ENCODE measurements at regions not wholly inside any gene's neighbourhood (a gene's known extent, or its start where the extent isn't known, plus 50 kb on each side); places are given as distances from the start of the nearest gene placed in this dataset.

DNA sequence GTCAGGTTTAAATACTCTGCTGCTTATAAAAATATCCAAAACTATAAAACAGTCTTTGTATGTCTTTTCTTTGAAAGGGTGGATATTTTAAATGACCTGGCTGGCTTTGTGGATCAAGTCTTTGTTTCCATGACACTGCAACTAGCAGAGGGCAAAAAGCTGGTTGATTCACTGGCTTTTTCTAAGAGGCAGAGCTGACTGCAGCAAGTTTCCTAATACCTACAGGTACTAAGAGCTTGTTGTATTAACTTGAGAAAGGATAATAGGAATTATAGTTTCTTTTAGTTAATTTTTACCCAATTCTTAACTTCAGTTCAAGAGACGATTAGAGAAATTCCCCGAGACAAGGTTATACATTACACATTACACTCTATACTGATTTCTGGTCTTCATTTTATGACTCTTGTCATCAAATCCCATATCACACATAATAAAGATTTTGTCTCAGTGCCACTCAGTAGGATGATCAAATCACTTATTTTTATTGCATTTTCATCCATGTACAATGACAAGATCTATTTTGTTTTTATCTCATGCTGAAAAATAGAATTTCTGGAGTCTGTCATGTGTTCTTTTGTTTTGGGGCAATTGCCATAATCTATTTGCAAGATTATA lies 120.1 kb upstream of the RIMS1 start:
- peaks cover 87% of the 10 kb centered on the region for H3K27me3 Mint-ChIP-seq (ENCODE audit: insufficient read depth, unreplicated experiment)
- BruUV-seq (replicated peaks): no TSS peak

GRCh38 chr6:71766796-71767195 lies 119.6 kb upstream of the RIMS1 start:
- no peak overlapping the region for H3K4me3 Mint-ChIP-seq (ENCODE audit: unreplicated experiment)
- H3K27ac Mint-ChIP-seq (ENCODE audit: low read depth, unreplicated experiment): no peak overlapping the region
- peaks cover 91% of the 10 kb centered on the region for H3K27me3 Mint-ChIP-seq (ENCODE audit: insufficient read depth, unreplicated experiment)
- DNase-seq (ENCODE audit: unreplicated experiment): no peak
- TF ChIP-seq CTCF (IDR thresholded peaks at IDR 0.05; ENCODE audit: unreplicated experiment): no peak
- BruUV-seq (replicated peaks): no TSS peak
- CTCF ChIA-PET: no interaction called here
- POLR2A ChIA-PET: no interaction called here
- H3K4me1 Mint-ChIP-seq (ENCODE audit: insufficient read depth, unreplicated experiment): no peaks in the 10 kb centered on the region
- intact Hi-C loops (cut with micrococcal nuclease): no loop called here
- no peaks in the 10 kb centered on the region for H3K36me3 Mint-ChIP-seq (ENCODE audit: insufficient read depth, unreplicated experiment)
- no peaks in the 10 kb centered on the region for H3K9me3 Mint-ChIP-seq (ENCODE audit: unreplicated experiment)

More for the DNA sequence above, 120.1 kb upstream of the RIMS1 start:
- intact Hi-C loops (cut with micrococcal nuclease): no loop called here
- no peak for DNase-seq (ENCODE audit: unreplicated experiment)
- CTCF ChIA-PET: no interaction called here
- H3K9me3 Mint-ChIP-seq (ENCODE audit: unreplicated experiment): no peaks in the 10 kb centered on the region
- TF ChIP-seq CTCF (IDR thresholded peaks at IDR 0.05; ENCODE audit: unreplicated experiment): no peak
- H3K27ac Mint-ChIP-seq (ENCODE audit: low read depth, unreplicated experiment): no peak overlapping the region
- H3K4me3 Mint-ChIP-seq (ENCODE audit: unreplicated experiment): no peak overlapping the region
- POLR2A ChIA-PET: no interaction called here
- no peaks in the 10 kb centered on the region for H3K4me1 Mint-ChIP-seq (ENCODE audit: insufficient read depth, unreplicated experiment)
- H3K36me3 Mint-ChIP-seq (ENCODE audit: insufficient read depth, unreplicated experiment): no peaks in the 10 kb centered on the region

DNA sequence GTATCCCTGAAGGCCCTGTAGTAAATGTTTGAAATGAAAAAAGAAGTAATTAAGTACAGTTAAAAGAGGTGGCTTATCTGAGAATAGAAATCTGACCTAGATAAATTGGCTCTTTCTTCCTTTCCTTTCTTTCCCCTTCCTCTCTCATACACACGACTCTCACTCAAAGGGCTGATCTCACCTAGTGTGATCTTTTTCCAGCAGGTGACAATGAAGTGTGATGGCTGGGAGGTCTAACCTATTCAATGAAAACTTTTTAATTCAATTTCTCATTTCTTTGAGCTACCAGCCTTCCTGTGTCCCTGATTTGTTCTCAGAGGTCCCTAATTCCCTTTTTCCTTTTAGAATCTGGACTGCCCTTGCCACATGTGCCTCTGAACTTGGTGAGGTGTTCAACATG lies 118.0 kb upstream of the RIMS1 start:
- BruUV-seq (replicated peaks): no TSS peak
- no peaks in the 10 kb centered on the region for H3K36me3 Mint-ChIP-seq (ENCODE audit: insufficient read depth, unreplicated experiment)
- peaks cover 86% of the 10 kb centered on the region for H3K27me3 Mint-ChIP-seq (ENCODE audit: insufficient read depth, unreplicated experiment)
- no peak overlapping the region for H3K27ac Mint-ChIP-seq (ENCODE audit: low read depth, unreplicated experiment)
- no peak for TF ChIP-seq CTCF (IDR thresholded peaks at IDR 0.05; ENCODE audit: unreplicated experiment)
- H3K4me3 Mint-ChIP-seq (ENCODE audit: unreplicated experiment): no peak overlapping the region
- no peaks in the 10 kb centered on the region for H3K4me1 Mint-ChIP-seq (ENCODE audit: insufficient read depth, unreplicated experiment)
- POLR2A ChIA-PET: no interaction called here
- H3K9me3 Mint-ChIP-seq (ENCODE audit: unreplicated experiment): no peaks in the 10 kb centered on the region
- DNase-seq (ENCODE audit: unreplicated experiment): no peak
- intact Hi-C loops (cut with micrococcal nuclease): no loop called here
- CTCF ChIA-PET: interaction anchor here (0.5 to 0.6 kb wide), 2 partner anchors 1493 to 1720 kb away, joined by 3 read pairs; no protein-coding TSS in a partner anchor

DNA sequence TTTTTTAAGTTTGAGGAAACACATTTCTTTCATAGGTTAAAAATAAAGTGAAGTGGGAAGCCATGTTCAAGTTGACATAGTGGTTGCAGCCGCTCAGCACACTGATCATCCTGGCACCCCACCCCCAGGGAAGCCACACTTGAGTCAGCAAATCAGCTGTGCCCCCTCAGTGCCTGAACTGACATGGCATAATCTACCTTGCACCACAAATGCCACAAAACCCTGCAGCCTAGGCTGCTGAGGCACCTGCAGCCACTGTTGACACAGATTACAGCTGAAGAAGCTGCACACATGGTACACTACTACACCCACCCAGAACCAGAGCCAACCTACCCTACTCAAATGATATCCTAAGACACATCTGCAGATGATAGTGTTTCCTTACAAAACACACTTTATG lies 77.5 kb upstream of the RIMS1 start:
- intact Hi-C loops (cut with micrococcal nuclease): no loop called here
- POLR2A ChIA-PET: no interaction called here
- no peaks in the 10 kb centered on the region for H3K4me1 Mint-ChIP-seq (ENCODE audit: insufficient read depth, unreplicated experiment)
- H3K4me3 Mint-ChIP-seq (ENCODE audit: unreplicated experiment): no peak overlapping the region
- no peak overlapping the region for H3K27ac Mint-ChIP-seq (ENCODE audit: low read depth, unreplicated experiment)
- no peak for DNase-seq (ENCODE audit: unreplicated experiment)
- H3K27me3 Mint-ChIP-seq (ENCODE audit: insufficient read depth, unreplicated experiment): no peaks in the 10 kb centered on the region
- H3K9me3 Mint-ChIP-seq (ENCODE audit: unreplicated experiment): peaks cover 30% of the 10 kb centered on the region
- H3K36me3 Mint-ChIP-seq (ENCODE audit: insufficient read depth, unreplicated experiment): no peaks in the 10 kb centered on the region
- no peak for TF ChIP-seq CTCF (IDR thresholded peaks at IDR 0.05; ENCODE audit: unreplicated experiment)
- BruUV-seq (replicated peaks): no TSS peak
- CTCF ChIA-PET: no interaction called here
